ENCODE measurements at regions not wholly inside any gene's neighbourhood (a gene's known extent, or its start where the extent isn't known, plus 50 kb on each side); places are given as distances from the start of the nearest gene placed in this dataset.
A peak's percentile ranks its signal among the peaks of the same experiment; 100 is the strongest.
"Not testable (repeated sequence)": the region's sequence is repeated elsewhere in the genome, so short reads cannot be mapped to it uniquely, and the experiment has no call there.

- no peak for DNase-seq
These were observed 196.5 kb downstream of the LRATD1 start for GRCh38 chr2:14828968-14829367.

- DNase-seq = no peak
These were observed 198.9 kb downstream of the LRATD1 start for GRCh38 chr2:14831458-14831857.

GRCh38 chr2:14843507-14844204, 211.1 kb downstream of the LRATD1 start:
- DNase-seq = no peak

- DNase-seq = no peak
These were observed 223.2 kb downstream of the LRATD1 start for GRCh38 chr2:14855751-14856150.

- DNase-seq = no peak
These were observed 228.7 kb downstream of the LRATD1 start for GRCh38 chr2:14861181-14861580.

- DNase-seq = no peak
These were observed 234.3 kb downstream of the LRATD1 start for GRCh38 chr2:14866736-14867352.

GRCh38 chr2:14867853-14868252, 235.3 kb downstream of the LRATD1 start:
- DNase-seq = no peak

- no peak for DNase-seq
These were observed 240.3 kb downstream of the LRATD1 start for GRCh38 chr2:14872779-14873325.

GRCh38 chr2:14881651-14882327, 249.3 kb downstream of the LRATD1 start:
- no peak for DNase-seq

- DNase-seq = no peak
These were observed 252.1 kb downstream of the LRATD1 start for GRCh38 chr2:14884651-14885050.

- DNase-seq = no peak
These were observed 259.0 kb downstream of the LRATD1 start for GRCh38 chr2:14891546-14891945.

GRCh38 chr2:14896330-14897030, 264.0 kb downstream of the LRATD1 start:
- DNase-seq = no peak

GRCh38 chr2:14899621-14900414, 267.3 kb downstream of the LRATD1 start:
- no peak for DNase-seq

- no peak for DNase-seq
These were observed 269.2 kb downstream of the LRATD1 start for GRCh38 chr2:14901737-14902136.

- DNase-seq = no peak
These were observed 270.4 kb downstream of the LRATD1 start for GRCh38 chr2:14902953-14903352.

GRCh38 chr2:14903709-14904374, 271.3 kb downstream of the LRATD1 start:
- peak; percentile 30 for DNase-seq

GRCh38 chr2:14904378-14904777, 271.9 kb downstream of the LRATD1 start:
- not testable (repeated sequence) for DNase-seq

GRCh38 chr2:14905571-14905970, 273.1 kb downstream of the LRATD1 start:
- DNase-seq = no peak

GRCh38 chr2:14907014-14907612, 274.6 kb downstream of the LRATD1 start:
- no peak for DNase-seq

GRCh38 chr2:14909795-14910194, 277.3 kb downstream of the LRATD1 start:
- no peak for DNase-seq

GRCh38 chr2:14910654-14911053, 278.1 kb downstream of the LRATD1 start:
- no peak for DNase-seq

All from CD4-positive, alpha-beta T cell treated with Interleukin-10 for 1 hour (primary cell).